Osteocyte (in vitro differentiated cells): ENCODE measurements at regions not wholly inside any gene's neighbourhood (a gene's known extent, or its start where the extent isn't known, plus 50 kb on each side); places are given as distances from the start of the nearest gene placed in this dataset.

Experiments
- DNase-seq: peaks from one replicate; pipeline ENCODE4 v3.0.0; 2021; ENCODE audit warnings: mixed read lengths; ENCODE audit not compliant: unreplicated experiment; ENCODE audit errors: extremely low spot score
- H3K27ac Mint-ChIP-seq: one replicate; pipeline ENCODE4 v1.8.0; 2021; ENCODE audit warnings: mild to moderate bottlenecking, mixed read lengths; ENCODE audit not compliant: unreplicated experiment
- H3K27me3 Mint-ChIP-seq: one replicate; pipeline ENCODE4 v1.8.0; 2021; ENCODE audit warnings: mixed read lengths; ENCODE audit not compliant: unreplicated experiment
- H3K36me3 Mint-ChIP-seq: one replicate; pipeline ENCODE4 v1.8.0; 2021; ENCODE audit warnings: mixed read lengths; ENCODE audit not compliant: unreplicated experiment
- H3K4me1 Mint-ChIP-seq: one replicate; pipeline ENCODE4 v1.8.0; 2021; ENCODE audit warnings: mixed read lengths; ENCODE audit not compliant: unreplicated experiment
- H3K4me3 Mint-ChIP-seq: one replicate; pipeline ENCODE4 v1.8.0; 2021; ENCODE audit warnings: mild to moderate bottlenecking, moderate library complexity, mixed read lengths; ENCODE audit not compliant: unreplicated experiment
- H3K9me3 Mint-ChIP-seq: one replicate; pipeline ENCODE4 v1.8.0; 2021; ENCODE audit warnings: mixed read lengths; ENCODE audit not compliant: unreplicated experiment
- CTCF ChIP-seq: fragments of 200-600 bp; sonication (generic); IDR thresholded peaks from 2 replicates; pipeline ENCODE4 v1.5.0; 2021; ENCODE audit warnings: antibody characterized with exemption, mild to moderate bottlenecking, moderate library complexity

GRCh38 chr7:68730964-68731363, 867.3 kb upstream of the AUTS2 start:
- no peak for TF ChIP-seq CTCF
- no peak for DNase-seq
- H3K9me3 Mint-ChIP-seq: no peaks in the 10 kb centered on the region
- H3K4me3 Mint-ChIP-seq: no peak overlapping the region
- H3K27ac Mint-ChIP-seq: no peak overlapping the region
- H3K36me3 Mint-ChIP-seq: no peaks in the 10 kb centered on the region
- H3K4me1 Mint-ChIP-seq: peaks cover 8% of the 10 kb centered on the region
- no peaks in the 10 kb centered on the region for H3K27me3 Mint-ChIP-seq

GRCh38 chr7:68733219-68734153, 864.8 kb upstream of the AUTS2 start:
- no peak for TF ChIP-seq CTCF
- Mint-ChIP-seq H3K9me3 (peaks cover 3% of the 10 kb centered on the region), H3K4me3 (no peak overlapping the region), H3K27ac (peak overlapping the region; percentile 43), H3K27me3 (no peaks in the 10 kb centered on the region), H3K36me3 (no peaks in the 10 kb centered on the region), H3K4me1 (peaks cover 8% of the 10 kb centered on the region)
- DNase-seq: no peak

- Mint-ChIP-seq H3K27me3 (no peaks in the 10 kb centered on the region), H3K4me3 (no peak overlapping the region), H3K27ac (no peak overlapping the region), H3K9me3 (peaks cover 4% of the 10 kb centered on the region), H3K4me1 (peaks cover 8% of the 10 kb centered on the region), H3K36me3 (no peaks in the 10 kb centered on the region)
- no peak for DNase-seq
- TF ChIP-seq CTCF: no peak
These were observed 863.8 kb upstream of the AUTS2 start for GRCh38 chr7:68734431-68734830.

GRCh38 chr7:68739306-68739705, 859.0 kb upstream of the AUTS2 start:
- no peak for TF ChIP-seq CTCF
- DNase-seq: no peak
- no peaks in the 10 kb centered on the region for H3K36me3 Mint-ChIP-seq
- no peak overlapping the region for H3K27ac Mint-ChIP-seq
- no peaks in the 10 kb centered on the region for H3K27me3 Mint-ChIP-seq
- no peak overlapping the region for H3K4me3 Mint-ChIP-seq
- peaks cover 4% of the 10 kb centered on the region for H3K9me3 Mint-ChIP-seq
- H3K4me1 Mint-ChIP-seq: no peaks in the 10 kb centered on the region

- TF ChIP-seq CTCF: no peak
These were observed 854.2 kb upstream of the AUTS2 start for GRCh38 chr7:68744036-68744435.

More at GRCh38 chr7:68744036-68744435, 854.2 kb upstream of the AUTS2 start:
- Mint-ChIP-seq H3K9me3 (no peaks in the 10 kb centered on the region), H3K4me1 (no peaks in the 10 kb centered on the region), H3K36me3 (no peaks in the 10 kb centered on the region), H3K27me3 (no peaks in the 10 kb centered on the region), H3K4me3 (no peak overlapping the region), H3K27ac (no peak overlapping the region)
- DNase-seq: no peak
